ENCODE measurements at regions not wholly inside any gene's neighbourhood (a gene's known extent, or its start where the extent isn't known, plus 50 kb on each side); places are given as distances from the start of the nearest gene placed in this dataset.

- H3K27me3 ChIP-seq (ENCODE audit: control insufficient read depth in 3 of 3, insufficient read depth in 3 of 3, low read length in 2 of 3): peaks cover 0 to 3% (median 0%) of the 10 kb centered on the region in 3 donors
- no peak overlapping the region for H3K4me3 ChIP-seq
- DNase-seq (no peak), ATAC-seq (ENCODE audit: insufficient read depth, low FRiP score) (no peak)
- TF ChIP-seq, protein P1, sequence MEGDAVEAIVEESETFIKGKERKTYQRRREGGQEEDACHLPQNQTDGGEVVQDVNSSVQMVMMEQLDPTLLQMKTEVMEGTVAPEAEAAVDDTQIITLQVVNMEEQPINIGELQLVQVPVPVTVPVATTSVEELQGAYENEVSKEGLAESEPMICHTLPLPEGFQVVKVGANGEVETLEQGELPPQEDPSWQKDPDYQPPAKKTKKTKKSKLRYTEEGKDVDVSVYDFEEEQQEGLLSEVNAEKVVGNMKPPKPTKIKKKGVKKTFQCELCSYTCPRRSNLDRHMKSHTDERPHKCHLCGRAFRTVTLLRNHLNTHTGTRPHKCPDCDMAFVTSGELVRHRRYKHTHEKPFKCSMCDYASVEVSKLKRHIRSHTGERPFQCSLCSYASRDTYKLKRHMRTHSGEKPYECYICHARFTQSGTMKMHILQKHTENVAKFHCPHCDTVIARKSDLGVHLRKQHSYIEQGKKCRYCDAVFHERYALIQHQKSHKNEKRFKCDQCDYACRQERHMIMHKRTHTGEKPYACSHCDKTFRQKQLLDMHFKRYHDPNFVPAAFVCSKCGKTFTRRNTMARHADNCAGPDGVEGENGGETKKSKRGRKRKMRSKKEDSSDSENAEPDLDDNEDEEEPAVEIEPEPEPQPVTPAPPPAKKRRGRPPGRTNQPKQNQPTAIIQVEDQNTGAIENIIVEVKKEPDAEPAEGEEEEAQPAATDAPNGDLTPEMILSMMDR (IDR thresholded peaks at IDR 0.05; ENCODE audit: control extremely low read depth, extremely low read depth): no peak
- WGBS, 2 donors: 44 to 67% methylated on average over 8 of the region's 8 CpGs
- H3K9ac ChIP-seq (ENCODE audit: insufficient read depth in 1 of 2, low read length in 2 of 2): no peak overlapping the region
- no peak overlapping the region for H3K27ac ChIP-seq (ENCODE audit: low read depth in 1 of 2, low read length in 1 of 2)
- no peaks in the 10 kb centered on the region for H3K36me3 ChIP-seq (ENCODE audit: control insufficient read depth in 4 of 4, insufficient read depth in 4 of 4, low read length in 4 of 4)
- no peaks in the 10 kb centered on the region for H3K4me1 ChIP-seq (ENCODE audit: control insufficient read depth in 5 of 5, insufficient read depth in 5 of 5, low read length in 5 of 5)
- no peaks in the 10 kb centered on the region for H3K9me3 ChIP-seq (ENCODE audit: control insufficient read depth in 4 of 4, insufficient read depth in 3 of 4, low read length in 3 of 4)
Observed at GRCh38 chr3:13245615-13245978, 172.4 kb upstream of the IQSEC1 start.

DNA sequence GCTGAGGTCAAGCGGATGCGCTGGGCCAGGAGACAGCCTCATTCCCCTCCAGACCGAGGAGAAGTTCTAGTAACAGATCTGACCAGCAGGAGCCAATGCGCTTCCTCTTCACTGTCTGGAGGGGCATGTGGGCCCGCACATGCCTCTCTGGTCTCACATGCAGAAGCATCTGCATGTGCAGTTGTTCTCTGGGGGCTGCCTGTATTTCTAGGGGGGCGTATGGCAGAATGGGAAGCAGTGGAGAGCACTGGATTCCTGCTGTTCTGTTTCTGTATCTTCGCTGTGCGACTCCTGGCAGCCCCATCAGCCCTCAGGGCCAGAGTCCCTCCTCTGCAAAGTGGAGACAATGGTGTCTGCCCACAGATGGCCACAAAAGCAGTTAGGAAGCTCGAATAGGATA lies 170.4 kb upstream of the IQSEC1 start:
- no peak overlapping the region for H3K4me3 ChIP-seq
- 81 to 84% methylated on average over 9 of the region's 9 CpGs for WGBS, 2 donors
- no peaks in the 10 kb centered on the region for H3K9me3 ChIP-seq (ENCODE audit: control insufficient read depth in 4 of 4, insufficient read depth in 3 of 4, low read length in 3 of 4)
- no peak for ATAC-seq (ENCODE audit: insufficient read depth, low FRiP score)
- no peak overlapping the region for H3K9ac ChIP-seq (ENCODE audit: insufficient read depth in 1 of 2, low read length in 2 of 2)
- no peaks in the 10 kb centered on the region for H3K4me1 ChIP-seq (ENCODE audit: control insufficient read depth in 5 of 5, insufficient read depth in 5 of 5, low read length in 5 of 5)
- no peaks in the 10 kb centered on the region for H3K36me3 ChIP-seq (ENCODE audit: control insufficient read depth in 4 of 4, insufficient read depth in 4 of 4, low read length in 4 of 4)
- peaks cover 0 to 3% (median 0%) of the 10 kb centered on the region in 3 donors for H3K27me3 ChIP-seq (ENCODE audit: control insufficient read depth in 3 of 3, insufficient read depth in 3 of 3, low read length in 2 of 3)
- TF ChIP-seq, protein P1 (IDR thresholded peaks at IDR 0.05; ENCODE audit: control extremely low read depth, extremely low read depth): no peak
- H3K27ac ChIP-seq (ENCODE audit: low read depth in 1 of 2, low read length in 1 of 2): no peak overlapping the region
- DNase-seq: no peak

- Histone ChIP-seq H3K4me1 (ENCODE audit: control insufficient read depth in 5 of 5, insufficient read depth in 5 of 5, low read length in 5 of 5) (no peaks in the 10 kb centered on the region), H3K27me3 (ENCODE audit: control insufficient read depth in 3 of 3, insufficient read depth in 3 of 3, low read length in 2 of 3) (peaks cover 0 to 3% (median 0%) of the 10 kb centered on the region in 3 donors), H3K27ac (ENCODE audit: low read depth in 1 of 2, low read length in 1 of 2) (no peak overlapping the region), H3K4me3 (no peak overlapping the region), H3K36me3 (ENCODE audit: control insufficient read depth in 4 of 4, insufficient read depth in 4 of 4, low read length in 4 of 4) (no peaks in the 10 kb centered on the region), H3K9me3 (ENCODE audit: control insufficient read depth in 4 of 4, insufficient read depth in 3 of 4, low read length in 3 of 4) (no peaks in the 10 kb centered on the region), H3K9ac (ENCODE audit: insufficient read depth in 1 of 2, low read length in 2 of 2) (no peak overlapping the region)
- 86 to 97% methylated on average over 8 of the region's 8 CpGs for WGBS, 2 donors
- TF ChIP-seq, protein P1 (IDR thresholded peaks at IDR 0.05; ENCODE audit: control extremely low read depth, extremely low read depth): no peak
- DNase-seq: no peak
- ATAC-seq (ENCODE audit: insufficient read depth, low FRiP score): no peak
Observed at GRCh38 chr3:13242364-13242737, 169.1 kb upstream of the IQSEC1 start.

DNA sequence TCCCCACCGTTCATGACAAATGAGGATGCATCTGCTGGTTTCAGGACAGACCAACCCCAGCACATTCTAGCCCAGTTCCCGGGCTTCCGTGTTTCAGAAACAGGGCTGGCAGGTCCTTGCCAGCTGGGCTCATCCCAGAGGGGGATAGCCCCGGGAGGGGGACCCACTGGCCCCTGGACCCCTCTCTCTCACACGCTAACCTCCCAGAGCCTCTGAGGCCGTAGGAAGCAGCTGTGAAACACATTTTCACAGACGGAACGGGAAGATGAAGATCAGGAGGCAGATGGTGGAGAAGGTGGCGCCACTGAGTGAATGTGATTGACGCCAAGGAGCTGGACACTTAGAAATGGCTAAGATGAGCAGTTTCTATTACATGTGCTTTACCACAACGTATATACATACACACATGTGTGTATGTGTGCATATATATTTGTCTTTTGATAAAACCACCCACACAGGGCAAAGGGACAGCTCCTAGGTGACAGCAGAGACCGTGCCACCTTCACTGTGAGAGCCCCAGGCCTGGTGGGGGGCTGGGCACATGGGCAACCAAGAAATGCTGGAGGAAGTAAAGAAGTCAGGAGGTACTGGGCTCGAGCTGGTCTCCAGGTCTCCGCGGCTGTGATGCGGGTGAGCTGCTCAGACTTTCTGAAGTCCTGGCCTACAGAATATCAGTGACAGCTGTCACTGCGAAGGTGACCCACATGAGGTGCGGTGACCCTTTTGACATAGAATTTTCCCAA lies 168.6 kb upstream of the IQSEC1 start:
- 77 to 79% methylated on average over 18 of the region's 18 CpGs for WGBS, 2 donors
- no peak for DNase-seq

More for the DNA sequence above, 168.6 kb upstream of the IQSEC1 start:
- H3K27ac ChIP-seq (ENCODE audit: low read depth in 1 of 2, low read length in 1 of 2): no peak overlapping the region
- H3K36me3 ChIP-seq (ENCODE audit: control insufficient read depth in 4 of 4, insufficient read depth in 4 of 4, low read length in 4 of 4): no peaks in the 10 kb centered on the region
- H3K9ac ChIP-seq (ENCODE audit: insufficient read depth in 1 of 2, low read length in 2 of 2): no peak overlapping the region
- no peaks in the 10 kb centered on the region for H3K9me3 ChIP-seq (ENCODE audit: control insufficient read depth in 4 of 4, insufficient read depth in 3 of 4, low read length in 3 of 4)
- ATAC-seq (ENCODE audit: insufficient read depth, low FRiP score): no peak
- H3K4me3 ChIP-seq: no peak overlapping the region
- H3K27me3 ChIP-seq (ENCODE audit: control insufficient read depth in 3 of 3, insufficient read depth in 3 of 3, low read length in 2 of 3): peaks cover 0 to 3% (median 0%) of the 10 kb centered on the region in 3 donors
- H3K4me1 ChIP-seq (ENCODE audit: control insufficient read depth in 5 of 5, insufficient read depth in 5 of 5, low read length in 5 of 5): no peaks in the 10 kb centered on the region
- TF ChIP-seq, protein P1 (IDR thresholded peaks at IDR 0.05; ENCODE audit: control extremely low read depth, extremely low read depth): no peak
